Body of pancreas (tissue), 4 donors: ENCODE measurements at regions not wholly inside any gene's neighbourhood (a gene's known extent, or its start where the extent isn't known, plus 50 kb on each side); places are given as distances from the start of the nearest gene placed in this dataset.

Source experiments
- CTCF ChIP-seq, 7 experiments: fragments of 450-650 bp in 4 of 7; fragments of 200-600 bp in 3 of 7; sonication (generic) in 3 of 7; IDR thresholded peaks; one replicate each; pipeline ENCODE4 v1.5.1; 2016 to 2019; ENCODE audit warnings: antibody characterized with exemption in 7 of 7
- POLR2A ChIP-seq, 3 donors: fragments of 450-650 bp; IDR thresholded peaks; one replicate each; pipeline ENCODE4 v1.6.1; 2016; ENCODE audit warnings: antibody characterized with exemption in 3 of 3, mild to moderate bottlenecking in 2 of 3

GRCh38 chr11:114764563-114764962, 86.2 kb downstream of the NXPE2 start:
- TF ChIP-seq CTCF (IDR thresholded peaks at IDR 0.05) (no peak), POLR2A (IDR thresholded peaks at IDR 0.05) (no peak)
